VCaP (cell line): ENCODE measurements at regions not wholly inside any gene's neighbourhood (a gene's known extent, or its start where the extent isn't known, plus 50 kb on each side); places are given as distances from the start of the nearest gene placed in this dataset.

ENCODE experiments used
- H3K27ac ChIP-seq: fragments of 450-650 bp; 2 replicates; pipeline ENCODE4 v1.5.1; 2017
- TF ChIP-seq, protein P1 (sequence below): fragments of 450-650 bp; conservative IDR thresholded peaks from 2 replicates; pipeline ENCODE4 v1.5.1; 2017; ENCODE audit warnings: mild to moderate bottlenecking, moderate library complexity

DNA sequence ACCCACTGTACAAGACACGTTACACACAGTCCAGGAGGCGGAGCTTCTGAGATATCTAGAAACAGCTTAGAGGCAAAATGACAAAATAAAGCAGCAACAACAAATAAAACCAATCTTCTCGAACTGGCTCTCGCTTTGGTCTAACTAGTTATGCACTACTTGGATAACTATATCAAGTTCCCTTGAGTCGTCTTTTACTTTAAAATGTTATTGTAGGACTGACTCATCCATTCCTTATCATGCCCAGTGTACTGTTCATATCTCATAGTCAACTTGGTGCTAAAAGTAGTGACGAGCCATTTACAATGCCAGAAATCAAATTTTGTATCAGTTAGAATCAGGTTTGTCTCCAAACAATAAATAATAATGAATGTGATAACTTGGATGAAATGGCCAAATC is 102.5 kb upstream of the SLC35G4 start:
- TF ChIP-seq, protein P1, sequence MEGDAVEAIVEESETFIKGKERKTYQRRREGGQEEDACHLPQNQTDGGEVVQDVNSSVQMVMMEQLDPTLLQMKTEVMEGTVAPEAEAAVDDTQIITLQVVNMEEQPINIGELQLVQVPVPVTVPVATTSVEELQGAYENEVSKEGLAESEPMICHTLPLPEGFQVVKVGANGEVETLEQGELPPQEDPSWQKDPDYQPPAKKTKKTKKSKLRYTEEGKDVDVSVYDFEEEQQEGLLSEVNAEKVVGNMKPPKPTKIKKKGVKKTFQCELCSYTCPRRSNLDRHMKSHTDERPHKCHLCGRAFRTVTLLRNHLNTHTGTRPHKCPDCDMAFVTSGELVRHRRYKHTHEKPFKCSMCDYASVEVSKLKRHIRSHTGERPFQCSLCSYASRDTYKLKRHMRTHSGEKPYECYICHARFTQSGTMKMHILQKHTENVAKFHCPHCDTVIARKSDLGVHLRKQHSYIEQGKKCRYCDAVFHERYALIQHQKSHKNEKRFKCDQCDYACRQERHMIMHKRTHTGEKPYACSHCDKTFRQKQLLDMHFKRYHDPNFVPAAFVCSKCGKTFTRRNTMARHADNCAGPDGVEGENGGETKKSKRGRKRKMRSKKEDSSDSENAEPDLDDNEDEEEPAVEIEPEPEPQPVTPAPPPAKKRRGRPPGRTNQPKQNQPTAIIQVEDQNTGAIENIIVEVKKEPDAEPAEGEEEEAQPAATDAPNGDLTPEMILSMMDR = no peak
- H3K27ac ChIP-seq = no peak overlapping the region

DNA sequence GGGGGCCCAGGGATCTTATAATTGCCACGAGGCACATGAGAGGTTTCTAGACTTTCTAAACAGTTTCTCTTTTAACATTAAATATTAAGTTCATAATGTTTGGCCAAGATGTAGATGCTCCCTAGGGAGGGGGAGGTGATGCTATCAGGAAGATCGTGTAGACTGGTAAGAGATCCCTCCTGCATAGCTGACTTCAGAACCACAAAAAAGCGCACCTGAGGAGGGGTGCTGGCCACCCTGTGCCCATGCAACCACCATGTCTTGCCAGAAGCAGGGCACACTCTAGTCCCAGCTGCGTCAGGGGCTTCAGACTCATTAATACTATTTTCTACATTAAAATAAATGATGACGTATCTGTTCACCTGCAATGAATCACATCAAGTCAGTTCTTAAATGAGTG is 103.4 kb upstream of the SLC35G4 start:
- TF ChIP-seq, protein P1 = no peak
- no peak overlapping the region for H3K27ac ChIP-seq

DNA sequence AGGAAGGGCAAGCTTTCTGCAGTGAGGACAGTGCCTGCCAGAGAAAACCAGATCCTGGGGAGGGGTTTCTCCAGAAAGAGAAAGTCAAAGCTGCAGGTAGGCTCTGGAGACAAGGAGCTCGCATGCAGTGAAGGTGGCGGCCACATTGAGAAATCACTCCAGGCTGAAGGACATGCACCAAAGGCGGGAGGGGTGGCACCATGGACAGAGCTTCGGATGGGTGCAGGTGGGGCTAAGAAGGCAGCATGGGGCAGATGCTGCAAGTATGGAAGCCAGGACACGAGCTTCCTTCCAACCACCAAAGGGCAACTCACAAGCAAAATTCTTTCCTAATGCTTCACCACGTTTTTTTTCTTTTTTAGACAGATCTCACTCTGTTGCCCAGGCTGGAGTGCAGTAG is 104.4 kb upstream of the SLC35G4 start:
- H3K27ac ChIP-seq = no peak overlapping the region
- TF ChIP-seq, protein P1 = no peak

DNA sequence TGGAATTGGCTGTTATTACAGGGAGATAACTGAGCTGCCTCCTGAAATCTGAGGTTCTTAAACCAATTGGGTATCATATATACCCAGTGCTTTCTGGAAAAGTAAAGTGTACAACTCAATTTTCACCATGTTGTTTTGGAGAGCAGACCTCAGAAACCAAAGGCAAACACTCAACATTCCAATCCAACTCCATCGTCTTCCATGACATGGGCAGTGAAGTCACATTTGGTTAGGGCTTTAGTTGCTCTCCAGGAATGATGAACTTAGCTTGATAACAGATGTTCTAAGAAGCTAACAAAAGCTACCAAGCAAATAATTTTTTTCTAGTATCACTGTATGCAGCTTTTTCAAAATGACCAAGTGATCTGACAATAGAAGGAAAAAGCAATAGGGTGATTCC is 107.0 kb upstream of the SLC35G4 start:
- TF ChIP-seq, protein P1 = no peak
- H3K27ac ChIP-seq = no peak overlapping the region

DNA sequence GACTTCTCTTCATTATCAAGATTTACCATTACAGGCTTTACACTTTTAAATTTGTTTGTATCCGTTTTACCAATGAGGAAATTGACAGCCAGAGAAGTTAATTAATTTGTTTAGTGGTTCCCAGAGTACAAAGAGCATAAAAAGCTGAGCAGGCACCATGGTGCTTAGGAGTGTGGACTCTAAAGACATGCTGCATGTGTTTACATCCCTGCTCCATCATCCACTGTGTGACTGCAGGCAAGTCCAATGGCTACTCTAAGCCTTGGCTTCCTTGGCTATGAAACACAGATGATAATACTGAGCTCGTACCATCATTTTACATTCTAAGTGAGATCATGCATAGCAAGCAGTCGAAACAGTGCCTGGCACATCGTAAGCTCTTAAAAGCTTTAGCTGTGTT is 108.0 kb upstream of the SLC35G4 start:
- TF ChIP-seq, protein P1 = no peak
- no peak overlapping the region for H3K27ac ChIP-seq

DNA sequence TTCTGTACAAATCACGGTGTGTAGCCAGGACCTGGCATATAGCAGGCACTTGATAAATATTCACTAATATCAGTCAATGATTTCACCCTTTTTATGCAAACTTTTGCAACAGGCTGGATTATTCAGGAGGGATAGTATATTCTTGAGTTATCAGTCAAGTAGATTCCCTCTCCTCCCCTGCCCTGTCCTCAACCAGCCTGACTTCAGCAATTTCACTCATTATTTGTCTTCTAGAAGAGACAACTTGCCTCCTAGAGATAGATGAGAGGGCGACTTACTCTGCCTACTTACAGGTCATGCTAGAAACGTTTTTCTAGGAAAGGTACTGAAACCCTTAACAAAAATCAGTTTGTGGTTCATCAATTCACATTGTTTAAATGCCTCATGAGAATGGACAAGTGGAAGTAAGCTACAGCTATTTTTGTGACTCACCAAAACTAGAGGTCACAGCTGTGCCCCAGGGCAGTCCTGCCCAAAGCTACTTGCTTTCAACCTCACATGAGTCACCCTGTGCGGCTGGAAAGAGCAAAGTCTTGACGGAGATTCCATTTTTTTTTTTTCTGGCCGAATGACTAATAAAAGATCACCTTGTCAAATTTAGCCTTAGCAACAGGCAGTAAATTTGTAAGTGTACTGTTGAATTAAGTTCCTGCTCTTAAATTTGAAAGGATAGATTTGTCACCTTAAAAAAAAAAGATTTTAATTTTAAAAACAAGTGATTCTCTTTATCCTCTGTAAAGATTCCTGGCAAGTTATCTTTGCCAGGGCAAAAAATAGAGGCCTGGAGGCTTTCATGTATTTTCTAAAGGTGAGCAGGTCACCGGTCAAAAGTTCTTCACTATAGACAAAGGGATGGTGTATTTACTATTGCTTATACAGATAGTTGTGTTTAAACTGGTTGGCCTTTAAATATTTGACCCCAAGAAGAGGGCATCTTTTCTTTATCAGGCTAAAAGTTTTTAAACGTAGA is 109.0 kb upstream of the SLC35G4 start:
- TF ChIP-seq, protein P1 = no peak
- H3K27ac ChIP-seq = no peak overlapping the region

DNA sequence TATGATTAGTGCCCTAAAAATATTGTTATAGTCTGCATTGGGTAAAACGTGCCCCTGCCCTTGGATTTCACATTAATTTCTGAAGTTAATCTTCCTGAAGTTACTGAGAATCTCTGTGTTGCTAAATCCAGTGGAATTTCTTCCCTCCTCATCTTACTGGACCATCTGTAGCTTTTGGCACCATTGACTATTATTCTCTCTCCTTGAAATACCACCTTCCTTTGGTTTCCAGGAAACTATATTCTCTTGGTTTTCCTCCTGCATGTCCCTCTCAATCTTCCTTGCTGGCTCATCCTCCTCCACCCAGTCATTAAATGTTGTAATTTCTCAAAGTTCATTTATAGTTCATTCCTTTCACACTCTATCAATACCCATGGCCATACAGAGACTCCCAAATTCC is 110.6 kb upstream of the SLC35G4 start:
- TF ChIP-seq, protein P1 = no peak
- H3K27ac ChIP-seq = no peak overlapping the region
